ENCODE measurements at regions not wholly inside any gene's neighbourhood (a gene's known extent, or its start where the extent isn't known, plus 50 kb on each side); places are given as distances from the start of the nearest gene placed in this dataset.

DNA sequence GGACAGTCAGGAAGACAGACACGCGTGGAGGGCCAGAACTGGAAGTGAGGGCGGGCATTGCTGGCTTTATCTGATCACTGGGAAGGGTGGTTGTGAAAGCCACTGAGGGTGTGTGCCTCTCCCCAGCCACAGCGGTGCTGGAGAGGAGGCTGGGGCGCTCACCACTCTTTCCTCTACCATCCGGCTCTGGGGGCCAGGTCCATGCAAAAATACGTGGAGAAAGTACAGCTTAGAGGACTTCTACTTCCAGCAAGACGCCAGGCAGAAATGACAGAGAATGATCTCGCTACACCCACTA, 148.8 kb upstream of the RPS6KA2 start:
- TF ChIP-seq JUNB (IDR thresholded peaks at IDR 0.05) (no peak), RAD21 (conservative IDR thresholded peaks at IDR 0.05 in 1 of 2, IDR thresholded peaks at IDR 0.05 in 1 of 2) (no peak), MYC (IDR thresholded peaks at IDR 0.05; ENCODE audit: borderline replicate concordance, low read length) (no peak), CEBPB (IDR thresholded peaks at IDR 0.05) (no peak), HOXA7 (CRISPR knock-in tag; IDR thresholded peaks at IDR 0.05) (no peak), E2F6 (IDR thresholded peaks at IDR 0.05; ENCODE audit: borderline replicate concordance, low read depth) (no peak), MAZ (IDR thresholded peaks at IDR 0.05; ENCODE audit: borderline replicate concordance, low read depth, low read length) (no peak), POLR2A (IDR thresholded peaks at IDR 0.05; ENCODE audit: low read length) (no peak), JUN (IDR thresholded peaks at IDR 0.05) (no peak)
- TF ChIP-seq, protein P1, sequence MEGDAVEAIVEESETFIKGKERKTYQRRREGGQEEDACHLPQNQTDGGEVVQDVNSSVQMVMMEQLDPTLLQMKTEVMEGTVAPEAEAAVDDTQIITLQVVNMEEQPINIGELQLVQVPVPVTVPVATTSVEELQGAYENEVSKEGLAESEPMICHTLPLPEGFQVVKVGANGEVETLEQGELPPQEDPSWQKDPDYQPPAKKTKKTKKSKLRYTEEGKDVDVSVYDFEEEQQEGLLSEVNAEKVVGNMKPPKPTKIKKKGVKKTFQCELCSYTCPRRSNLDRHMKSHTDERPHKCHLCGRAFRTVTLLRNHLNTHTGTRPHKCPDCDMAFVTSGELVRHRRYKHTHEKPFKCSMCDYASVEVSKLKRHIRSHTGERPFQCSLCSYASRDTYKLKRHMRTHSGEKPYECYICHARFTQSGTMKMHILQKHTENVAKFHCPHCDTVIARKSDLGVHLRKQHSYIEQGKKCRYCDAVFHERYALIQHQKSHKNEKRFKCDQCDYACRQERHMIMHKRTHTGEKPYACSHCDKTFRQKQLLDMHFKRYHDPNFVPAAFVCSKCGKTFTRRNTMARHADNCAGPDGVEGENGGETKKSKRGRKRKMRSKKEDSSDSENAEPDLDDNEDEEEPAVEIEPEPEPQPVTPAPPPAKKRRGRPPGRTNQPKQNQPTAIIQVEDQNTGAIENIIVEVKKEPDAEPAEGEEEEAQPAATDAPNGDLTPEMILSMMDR (IDR thresholded peaks at IDR 0.05): no peak
- TF ChIP-seq, protein P2, sequence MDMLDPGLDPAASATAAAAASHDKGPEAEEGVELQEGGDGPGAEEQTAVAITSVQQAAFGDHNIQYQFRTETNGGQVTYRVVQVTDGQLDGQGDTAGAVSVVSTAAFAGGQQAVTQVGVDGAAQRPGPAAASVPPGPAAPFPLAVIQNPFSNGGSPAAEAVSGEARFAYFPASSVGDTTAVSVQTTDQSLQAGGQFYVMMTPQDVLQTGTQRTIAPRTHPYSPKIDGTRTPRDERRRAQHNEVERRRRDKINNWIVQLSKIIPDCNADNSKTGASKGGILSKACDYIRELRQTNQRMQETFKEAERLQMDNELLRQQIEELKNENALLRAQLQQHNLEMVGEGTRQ (IDR thresholded peaks at IDR 0.05): no peak

All from A549 (cell line).